ENCODE measurements at regions not wholly inside any gene's neighbourhood (a gene's known extent, or its start where the extent isn't known, plus 50 kb on each side); places are given as distances from the start of the nearest gene placed in this dataset.

DNA sequence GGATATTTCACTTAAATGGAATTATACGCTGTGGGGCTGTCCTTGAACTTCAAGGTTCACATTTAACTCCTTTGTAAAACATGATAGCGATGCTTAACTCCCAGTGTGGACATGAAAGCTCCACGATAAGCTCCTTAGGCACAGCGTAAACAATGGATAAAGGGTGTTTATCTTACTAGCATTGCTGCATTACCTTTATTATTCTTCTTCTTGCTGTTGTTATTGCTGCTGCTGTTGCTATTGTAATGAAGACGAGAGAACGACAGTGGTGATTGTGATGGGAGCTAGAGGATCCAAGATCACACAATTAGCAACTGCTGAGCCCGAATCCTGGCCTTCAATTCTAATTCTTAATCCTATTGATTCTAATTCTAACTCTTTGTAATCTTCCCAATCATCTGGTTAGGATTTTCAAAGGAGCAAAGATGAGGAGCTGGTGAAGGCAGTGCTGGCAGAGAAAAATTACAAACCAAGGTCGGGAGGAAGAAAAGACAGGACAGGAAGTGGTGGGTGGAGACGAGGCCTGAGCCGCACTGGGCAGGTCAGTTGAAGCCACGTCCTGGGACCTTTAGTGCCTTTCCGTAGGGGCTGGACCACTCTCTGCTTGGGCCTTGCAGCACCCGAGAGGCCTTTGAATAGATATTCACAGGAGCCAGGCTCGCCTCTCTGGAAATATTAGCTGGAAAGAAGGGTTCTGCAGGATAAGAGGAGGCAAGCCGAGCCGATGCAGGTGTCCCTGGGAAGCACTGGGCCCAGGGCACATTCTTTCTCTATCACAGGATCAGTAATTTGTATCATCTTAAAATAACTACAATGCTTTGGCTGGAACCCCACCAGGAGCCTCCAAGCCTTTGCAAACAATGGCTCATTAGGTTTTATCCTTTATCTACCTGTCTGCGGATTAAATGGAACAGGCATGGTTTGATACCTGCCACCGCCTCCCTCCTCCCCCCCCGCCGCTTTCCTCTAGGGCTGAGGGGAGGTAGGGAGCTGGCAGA lies 571.6 kb downstream of the AJAP1 start:
- no peak for TF ChIP-seq EZH2 (IDR thresholded peaks at IDR 0.05; ENCODE audit: borderline replicate concordance, low read depth, low read length, severe bottlenecking)
- no peak for TF ChIP-seq CTCF (IDR thresholded peaks at IDR 0.05; ENCODE audit: borderline replicate concordance, extremely low read depth, low read length, poor library complexity, severe bottlenecking)
